HG02981 (cell line): ENCODE measurements at regions not wholly inside any gene's neighbourhood (a gene's known extent, or its start where the extent isn't known, plus 50 kb on each side); places are given as distances from the start of the nearest gene placed in this dataset.

Experiments
- ATAC-seq: cut with Tn5 transposase; IDR thresholded peaks from one replicate; pipeline ENCODE4 v1.9.1; 2021; ENCODE audit warnings: mild to moderate bottlenecking, moderate library complexity; ENCODE audit not compliant: unreplicated experiment

DNA sequence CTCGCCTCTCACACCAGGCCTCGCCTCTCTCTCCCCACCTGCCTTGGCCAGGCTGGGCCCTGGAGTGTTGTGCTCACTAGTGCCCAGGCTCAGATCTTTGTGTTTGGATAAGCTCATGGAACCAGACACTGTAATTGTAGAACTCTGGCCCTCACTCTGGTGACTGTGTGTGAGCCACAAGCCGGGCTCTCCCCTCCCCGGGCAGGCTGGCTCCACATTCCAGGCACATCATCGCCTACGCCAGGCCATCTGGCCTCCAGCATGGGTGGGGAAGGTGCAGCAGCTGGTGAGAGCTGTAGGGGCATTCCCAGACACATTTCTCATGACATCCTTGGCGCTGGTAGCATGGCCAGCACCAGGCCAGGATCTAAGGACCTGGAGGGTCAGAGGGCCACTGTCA lies 202.3 kb downstream of the RAB11FIP4 start:
- ATAC-seq: no peak

DNA sequence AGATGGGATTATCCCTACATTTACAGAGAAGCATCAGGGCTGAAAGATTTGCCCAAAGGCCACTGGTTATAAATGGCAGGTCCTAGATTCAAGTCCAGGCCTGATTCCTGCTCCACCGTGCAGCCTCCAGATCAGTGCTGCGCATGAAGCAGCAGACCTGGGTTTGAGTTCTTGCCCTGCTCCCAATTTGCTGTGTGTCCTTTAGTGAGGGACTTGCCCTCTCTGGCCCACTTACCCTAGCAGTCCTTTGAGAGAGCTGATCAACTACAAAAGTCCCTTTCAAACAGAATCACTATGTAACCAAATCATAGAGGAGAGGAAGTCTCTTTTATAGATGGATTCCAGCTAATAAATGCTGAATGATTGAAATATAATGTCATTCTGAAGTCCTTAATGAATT lies 200.4 kb downstream of the RAB11FIP4 start:
- no peak for ATAC-seq

DNA sequence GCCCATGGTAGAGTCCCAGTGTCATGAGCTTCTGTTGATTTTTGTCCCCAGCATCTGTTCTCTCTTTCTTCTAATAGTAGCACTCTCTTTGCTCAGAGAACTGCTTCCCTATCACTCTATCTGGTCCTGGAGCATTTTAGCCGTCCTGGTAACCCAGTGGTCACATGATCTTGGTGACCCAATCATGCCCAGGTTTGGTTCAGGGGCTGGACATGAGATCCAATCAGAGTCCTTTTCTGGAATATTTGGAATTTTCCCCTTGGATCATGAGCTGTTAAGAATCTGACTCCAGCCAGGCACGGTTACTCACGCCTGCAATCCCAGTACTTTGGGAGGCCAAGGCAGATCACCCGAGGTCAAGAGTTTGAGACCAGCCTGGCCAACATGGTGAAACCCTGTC lies 197.0 kb downstream of the RAB11FIP4 start:
- ATAC-seq: no peak

DNA sequence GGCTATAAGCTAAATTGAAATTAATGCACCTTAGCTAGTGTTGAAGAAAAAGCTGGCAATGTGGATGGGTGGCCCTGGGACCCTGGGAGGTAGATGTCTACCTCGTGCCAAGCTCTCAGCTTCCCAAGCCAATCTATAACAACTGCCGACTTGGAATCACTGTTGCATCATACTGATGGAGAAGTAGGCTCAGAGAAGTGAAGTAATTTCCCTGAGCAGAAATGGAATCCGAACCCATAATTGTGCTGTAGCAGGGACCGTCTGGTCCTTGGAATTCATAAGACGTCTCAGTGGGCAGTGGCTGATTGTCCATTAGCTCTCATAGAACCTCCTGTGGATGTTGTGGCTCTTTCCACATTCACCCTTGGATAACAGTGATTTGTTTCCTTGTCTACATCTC lies 196.6 kb downstream of the RAB11FIP4 start:
- no peak for ATAC-seq
